ENCODE measurements at regions not wholly inside any gene's neighbourhood (a gene's known extent, or its start where the extent isn't known, plus 50 kb on each side); places are given as distances from the start of the nearest gene placed in this dataset.

- TF ChIP-seq CTCF (IDR thresholded peaks at IDR 0.05; ENCODE audit: borderline replicate concordance, extremely low read depth, low read length, poor library complexity, severe bottlenecking), result no peak
- TF ChIP-seq EZH2 (IDR thresholded peaks at IDR 0.05; ENCODE audit: borderline replicate concordance, low read depth, low read length, severe bottlenecking), result no peak
These were observed 181.1 kb downstream of the CTTN start for GRCh38 chr11:70579316-70579955.
